ENCODE measurements at regions not wholly inside any gene's neighbourhood (a gene's known extent, or its start where the extent isn't known, plus 50 kb on each side); places are given as distances from the start of the nearest gene placed in this dataset.

- no peak overlapping the region for H3K27ac ChIP-seq
- H3K4me1 ChIP-seq, result no peaks in the 10 kb centered on the region
- TF ChIP-seq CTCF (IDR thresholded peaks at IDR 0.05) (no peak), POLR2A (IDR thresholded peaks at IDR 0.05) (no peak)
- H3K4me3 ChIP-seq, result no peak overlapping the region
- WGBS, 2 donors, result 81 to 88% methylated on average over 4 of the region's 4 CpGs
- intact Hi-C loops (cut with DNase I), result loop anchor here (10.0 kb wide), 1 partner anchor 327 kb away; no protein-coding TSS in a partner anchor
- peaks cover 0 to 13% (median 0%) of the 10 kb centered on the region in 3 donors for H3K9me3 ChIP-seq
- DNase-seq (no peak), ATAC-seq (no peak)
- no peaks in the 10 kb centered on the region for H3K27me3 ChIP-seq
- H3K36me3 ChIP-seq (replicated peaks in 1 of 2; ENCODE audit: insufficient read depth in 1 of 2, low read depth in 2 of 2), result no peaks in the 10 kb centered on the region
Observed at GRCh38 chr10:131781791-131782190, 119.0 kb upstream of the PPP2R2D start.

- no peaks in the 10 kb centered on the region for H3K4me1 ChIP-seq
- H3K27ac ChIP-seq, result no peak overlapping the region
- no peak for ATAC-seq
- no peaks in the 10 kb centered on the region for H3K9me3 ChIP-seq
- no peaks in the 10 kb centered on the region for H3K36me3 ChIP-seq (replicated peaks in 1 of 2; ENCODE audit: insufficient read depth in 1 of 2, low read depth in 2 of 2)
- no peaks in the 10 kb centered on the region for H3K27me3 ChIP-seq
- no peak for DNase-seq
- intact Hi-C loops (cut with DNase I), result loop anchor here (5.0 to 10.0 kb wide), 2 partner anchors 330 to 1597 kb away; no protein-coding TSS in a partner anchor
- TF ChIP-seq CTCF (IDR thresholded peaks at IDR 0.05) (no peak), POLR2A (IDR thresholded peaks at IDR 0.05) (no peak)
- no peak overlapping the region for H3K4me3 ChIP-seq
- 77 to 82% methylated on average over 15 of the region's 15 CpGs for WGBS, 2 donors
Observed at GRCh38 chr10:131784363-131785120, 116.3 kb upstream of the PPP2R2D start.

- no peak overlapping the region for H3K27ac ChIP-seq
- no peaks in the 10 kb centered on the region for H3K4me1 ChIP-seq
- no peaks in the 10 kb centered on the region for H3K36me3 ChIP-seq (replicated peaks in 1 of 2; ENCODE audit: insufficient read depth in 1 of 2, low read depth in 2 of 2)
- no peaks in the 10 kb centered on the region for H3K9me3 ChIP-seq
- WGBS, 2 donors, result 81 to 83% methylated on average over 11 of the region's 11 CpGs
- intact Hi-C loops (cut with DNase I), result loop anchor here (5.0 to 10.0 kb wide), 2 partner anchors 330 to 1598 kb away; no protein-coding TSS in a partner anchor
- no peaks in the 10 kb centered on the region for H3K27me3 ChIP-seq
- TF ChIP-seq POLR2A (IDR thresholded peaks at IDR 0.05) (no peak), CTCF (IDR thresholded peaks at IDR 0.05) (no peak)
- DNase-seq (no peak), ATAC-seq (no peak)
- H3K4me3 ChIP-seq, result no peak overlapping the region
Observed at GRCh38 chr10:131785121-131785460, 115.7 kb upstream of the PPP2R2D start.

- Histone ChIP-seq H3K27ac (no peak overlapping the region), H3K9me3 (no peaks in the 10 kb centered on the region), H3K36me3 (replicated peaks in 1 of 2; ENCODE audit: insufficient read depth in 1 of 2, low read depth in 2 of 2) (no peaks in the 10 kb centered on the region), H3K4me1 (no peaks in the 10 kb centered on the region), H3K4me3 (no peak overlapping the region), H3K27me3 (no peaks in the 10 kb centered on the region)
- DNase-seq (peak; percentile 31 to 61 (median 48)), ATAC-seq (no peak)
- peak; percentile 33 to 80 (median 70) for TF ChIP-seq CTCF (IDR thresholded peaks at IDR 0.05)
- TF ChIP-seq POLR2A (IDR thresholded peaks at IDR 0.05), result no peak
- intact Hi-C loops (cut with DNase I), result loop anchor here (5.0 to 10.0 kb wide), 2 partner anchors 332 to 1600 kb away; no protein-coding TSS in a partner anchor
- WGBS, 2 donors, result 29 to 35% methylated on average over 13 of the region's 13 CpGs
Observed at GRCh38 chr10:131786756-131787605, 113.8 kb upstream of the PPP2R2D start.

All from body of pancreas (tissue), 4 donors.